AG04449 (cell line): ENCODE measurements at regions not wholly inside any gene's neighbourhood (a gene's known extent, or its start where the extent isn't known, plus 50 kb on each side); places are given as distances from the start of the nearest gene placed in this dataset.

Source experiments
- CTCF ChIA-PET: fragments of 350-600 bp; formaldehyde crosslinking; extraction: SDS; loops from one replicate; lab custom pipeline; 2021; ENCODE audit warnings: antibody characterized with exemption; lab: Yijun Ruan, JAX
- POLR2A ChIA-PET: fragments of 400-600, 350-600 bp; formaldehyde crosslinking; extraction: SDS; loops from one replicate; lab custom pipeline; 2020; ENCODE audit warnings: antibody characterized with exemption, inconsistent platforms; lab: Yijun Ruan, JAX
- DNase-seq: peaks from one replicate; pipeline ENCODE4 v3.0.0-alpha.2; 2010; ENCODE audit warnings: low read depth, low spot score
- H3K4me3 ChIP-seq: 2 replicates; pipeline ENCODE4 v1.5.1; 2011; ENCODE audit warnings: low read depth, mild to moderate bottlenecking, control low read depth, low read length
- CTCF ChIP-seq: IDR thresholded peaks from one replicate; pipeline ENCODE4 v1.5.1; 2011; ENCODE audit warnings: mild to moderate bottlenecking, moderate library complexity, low read length, control low read depth, inconsistent platforms; ENCODE audit not compliant: insufficient read depth; ENCODE audit errors: missing control alignments

- no peak overlapping the region for H3K4me3 ChIP-seq
- DNase-seq = no peak
- POLR2A ChIA-PET = no interaction called here
- no peak for TF ChIP-seq CTCF
- CTCF ChIA-PET = no interaction called here
These were observed 269.6 kb downstream of the SLITRK5 start for GRCh38 chr13:87940776-87941175.

GRCh38 chr13:87941226-87941625 lies 270.1 kb downstream of the SLITRK5 start:
- no peak overlapping the region for H3K4me3 ChIP-seq
- ChIA-PET POLR2A (no interaction called here), CTCF (no interaction called here)
- DNase-seq = no peak
- TF ChIP-seq CTCF = no peak

- TF ChIP-seq CTCF = no peak
- POLR2A ChIA-PET = no interaction called here
- CTCF ChIA-PET = no interaction called here
- no peak for DNase-seq
- H3K4me3 ChIP-seq = no peak overlapping the region
These were observed 271.0 kb downstream of the SLITRK5 start for GRCh38 chr13:87942205-87942604.

- H3K4me3 ChIP-seq = no peak overlapping the region
- DNase-seq = no peak
- CTCF ChIA-PET = no interaction called here
- POLR2A ChIA-PET = no interaction called here
- no peak for TF ChIP-seq CTCF
These were observed 272.9 kb downstream of the SLITRK5 start for GRCh38 chr13:87944038-87944437.

- TF ChIP-seq CTCF = no peak
- POLR2A ChIA-PET = no interaction called here
- no peak overlapping the region for H3K4me3 ChIP-seq
- no peak for DNase-seq
- CTCF ChIA-PET = no interaction called here
These were observed 281.2 kb downstream of the SLITRK5 start for GRCh38 chr13:87952377-87952776.

- no peak for DNase-seq
- no peak overlapping the region for H3K4me3 ChIP-seq
- CTCF ChIA-PET = no interaction called here
- no peak for TF ChIP-seq CTCF
- POLR2A ChIA-PET = no interaction called here
These were observed 282.2 kb downstream of the SLITRK5 start for GRCh38 chr13:87953381-87953780.

- DNase-seq = no peak
- ChIA-PET CTCF (no interaction called here), POLR2A (no interaction called here)
- no peak for TF ChIP-seq CTCF
- H3K4me3 ChIP-seq = no peak overlapping the region
These were observed 282.9 kb downstream of the SLITRK5 start for GRCh38 chr13:87954091-87954490.
